ENCODE measurements at regions not wholly inside any gene's neighbourhood (a gene's known extent, or its start where the extent isn't known, plus 50 kb on each side); places are given as distances from the start of the nearest gene placed in this dataset.

DNA sequence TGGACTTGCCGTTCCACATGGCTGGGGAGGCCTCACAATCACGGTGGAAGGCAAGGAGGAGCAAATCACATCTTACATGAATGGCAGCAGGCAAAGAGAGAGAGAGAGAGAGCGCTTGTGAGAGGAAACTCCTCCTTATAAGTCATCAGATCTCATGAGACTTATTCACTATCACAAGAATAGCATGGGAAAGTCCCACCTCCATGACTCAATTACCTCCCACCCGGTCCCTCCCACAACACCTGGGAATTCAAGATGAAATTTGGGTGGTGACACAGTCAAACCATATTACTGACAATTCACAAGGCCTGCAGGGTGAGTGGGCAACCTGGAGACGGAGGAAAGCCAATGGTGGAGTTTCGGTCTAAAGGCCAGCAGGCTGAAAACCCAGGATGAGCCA, 394.3 kb upstream of the TRAM1L1 start:
- Histone ChIP-seq H3K27me3 (no peaks in the 10 kb centered on the region), H3K9me3 (no peaks in the 10 kb centered on the region), H3K4me1 (no peaks in the 10 kb centered on the region), H3K4me3 (no peak overlapping the region), H3K36me3 (no peaks in the 10 kb centered on the region), H3K27ac (no peak overlapping the region)
- DNase-seq: no peak
- TF ChIP-seq, protein P1, sequence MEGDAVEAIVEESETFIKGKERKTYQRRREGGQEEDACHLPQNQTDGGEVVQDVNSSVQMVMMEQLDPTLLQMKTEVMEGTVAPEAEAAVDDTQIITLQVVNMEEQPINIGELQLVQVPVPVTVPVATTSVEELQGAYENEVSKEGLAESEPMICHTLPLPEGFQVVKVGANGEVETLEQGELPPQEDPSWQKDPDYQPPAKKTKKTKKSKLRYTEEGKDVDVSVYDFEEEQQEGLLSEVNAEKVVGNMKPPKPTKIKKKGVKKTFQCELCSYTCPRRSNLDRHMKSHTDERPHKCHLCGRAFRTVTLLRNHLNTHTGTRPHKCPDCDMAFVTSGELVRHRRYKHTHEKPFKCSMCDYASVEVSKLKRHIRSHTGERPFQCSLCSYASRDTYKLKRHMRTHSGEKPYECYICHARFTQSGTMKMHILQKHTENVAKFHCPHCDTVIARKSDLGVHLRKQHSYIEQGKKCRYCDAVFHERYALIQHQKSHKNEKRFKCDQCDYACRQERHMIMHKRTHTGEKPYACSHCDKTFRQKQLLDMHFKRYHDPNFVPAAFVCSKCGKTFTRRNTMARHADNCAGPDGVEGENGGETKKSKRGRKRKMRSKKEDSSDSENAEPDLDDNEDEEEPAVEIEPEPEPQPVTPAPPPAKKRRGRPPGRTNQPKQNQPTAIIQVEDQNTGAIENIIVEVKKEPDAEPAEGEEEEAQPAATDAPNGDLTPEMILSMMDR (IDR thresholded peaks at IDR 0.05): no peak
- TF ChIP-seq POLR2A (IDR thresholded peaks at IDR 0.05): no peak

DNA sequence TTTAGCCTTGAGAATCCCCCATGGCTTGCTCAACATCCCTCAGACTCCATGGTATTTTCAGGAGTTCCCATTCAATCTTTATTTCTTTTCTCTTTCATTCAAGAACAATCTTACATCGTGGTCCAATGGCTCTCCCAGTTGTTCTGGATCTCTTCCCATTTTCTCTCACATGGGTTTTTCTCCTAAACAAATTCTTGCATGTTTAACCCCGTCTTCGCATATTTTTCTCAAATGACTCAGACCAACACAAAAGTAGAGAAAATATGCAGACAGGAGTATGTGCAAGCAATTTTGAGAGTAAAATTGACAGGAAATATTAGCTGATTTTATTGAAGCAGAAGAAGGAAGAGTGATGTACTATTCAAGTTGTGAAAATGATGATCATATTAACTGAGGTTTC, 396.4 kb upstream of the TRAM1L1 start:
- Histone ChIP-seq H3K36me3 (no peaks in the 10 kb centered on the region), H3K4me1 (no peaks in the 10 kb centered on the region), H3K4me3 (no peak overlapping the region), H3K9me3 (no peaks in the 10 kb centered on the region), H3K27me3 (no peaks in the 10 kb centered on the region), H3K27ac (no peak overlapping the region)
- TF ChIP-seq, protein P1 (IDR thresholded peaks at IDR 0.05): no peak
- TF ChIP-seq POLR2A (IDR thresholded peaks at IDR 0.05): no peak
- no peak for DNase-seq

DNA sequence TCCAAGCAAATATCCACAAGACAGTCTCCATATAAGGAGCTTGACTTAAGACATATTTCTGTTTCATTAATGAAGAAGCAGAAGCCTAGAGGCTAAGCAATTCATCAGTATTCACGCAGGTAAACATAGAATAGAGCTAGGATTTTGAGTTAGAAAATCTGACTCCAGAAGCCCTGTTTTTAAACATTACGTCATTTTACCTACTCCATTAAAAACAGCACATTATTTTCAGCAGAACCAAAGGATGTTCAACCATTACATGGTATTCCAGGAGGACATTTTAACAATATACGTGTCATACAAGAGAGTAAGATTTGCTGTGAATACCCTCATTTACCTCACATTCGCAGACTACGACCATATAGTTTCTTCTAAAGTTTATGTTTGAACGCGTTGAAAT, 403.3 kb upstream of the TRAM1L1 start:
- no peaks in the 10 kb centered on the region for H3K4me1 ChIP-seq
- DNase-seq: no peak
- H3K4me3 ChIP-seq: no peak overlapping the region
- no peak overlapping the region for H3K27ac ChIP-seq
- TF ChIP-seq, protein P1 (IDR thresholded peaks at IDR 0.05): no peak
- TF ChIP-seq POLR2A (IDR thresholded peaks at IDR 0.05): no peak
- no peaks in the 10 kb centered on the region for H3K27me3 ChIP-seq
- no peaks in the 10 kb centered on the region for H3K36me3 ChIP-seq
- H3K9me3 ChIP-seq: no peaks in the 10 kb centered on the region

DNA sequence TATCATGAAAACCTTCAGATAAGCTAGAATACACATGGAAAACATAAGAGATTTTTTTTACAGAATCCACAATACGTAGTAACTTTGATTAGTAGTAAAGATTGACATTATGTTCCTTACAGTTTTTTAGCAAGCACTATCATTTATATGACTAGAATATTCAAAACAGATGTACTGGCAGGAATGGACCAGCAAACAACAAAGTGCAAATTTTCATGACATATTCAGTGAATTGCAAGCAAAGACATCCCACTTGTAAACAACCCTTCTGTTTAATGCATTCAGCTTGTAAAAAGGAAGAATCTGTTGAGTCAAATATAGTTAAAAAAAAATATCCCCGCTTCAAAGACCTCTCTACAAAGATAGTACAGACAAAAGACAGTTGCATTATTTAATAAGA, 403.7 kb upstream of the TRAM1L1 start:
- no peaks in the 10 kb centered on the region for H3K9me3 ChIP-seq
- no peaks in the 10 kb centered on the region for H3K27me3 ChIP-seq
- no peak overlapping the region for H3K4me3 ChIP-seq
- no peak for TF ChIP-seq POLR2A (IDR thresholded peaks at IDR 0.05)
- TF ChIP-seq, protein P1 (IDR thresholded peaks at IDR 0.05): no peak
- H3K4me1 ChIP-seq: no peaks in the 10 kb centered on the region
- H3K36me3 ChIP-seq: no peaks in the 10 kb centered on the region
- no peak for DNase-seq
- no peak overlapping the region for H3K27ac ChIP-seq

DNA sequence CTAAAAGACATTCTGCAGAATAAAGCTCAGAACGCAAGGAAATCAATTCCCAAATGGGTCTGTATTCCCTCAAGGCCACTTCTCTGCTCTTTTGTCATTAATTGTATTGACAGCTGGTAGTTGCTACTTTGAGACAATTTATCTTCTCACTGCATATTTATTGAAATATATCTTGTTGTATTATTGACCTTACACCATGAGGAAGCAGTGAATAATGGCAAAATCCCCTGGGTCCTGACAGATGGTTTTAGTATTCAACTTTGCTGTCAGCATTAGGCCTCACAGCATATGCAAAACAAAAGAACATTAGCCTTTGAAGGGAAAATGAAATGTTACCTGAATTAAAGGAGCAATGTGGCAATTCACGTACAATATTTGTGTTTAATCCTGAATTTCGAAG, 406.1 kb upstream of the TRAM1L1 start:
- Histone ChIP-seq H3K4me3 (no peak overlapping the region), H3K36me3 (no peaks in the 10 kb centered on the region), H3K9me3 (no peaks in the 10 kb centered on the region), H3K4me1 (no peaks in the 10 kb centered on the region), H3K27me3 (no peaks in the 10 kb centered on the region), H3K27ac (no peak overlapping the region)
- no peak for DNase-seq
- TF ChIP-seq POLR2A (IDR thresholded peaks at IDR 0.05): no peak
- TF ChIP-seq, protein P1 (IDR thresholded peaks at IDR 0.05): no peak

DNA sequence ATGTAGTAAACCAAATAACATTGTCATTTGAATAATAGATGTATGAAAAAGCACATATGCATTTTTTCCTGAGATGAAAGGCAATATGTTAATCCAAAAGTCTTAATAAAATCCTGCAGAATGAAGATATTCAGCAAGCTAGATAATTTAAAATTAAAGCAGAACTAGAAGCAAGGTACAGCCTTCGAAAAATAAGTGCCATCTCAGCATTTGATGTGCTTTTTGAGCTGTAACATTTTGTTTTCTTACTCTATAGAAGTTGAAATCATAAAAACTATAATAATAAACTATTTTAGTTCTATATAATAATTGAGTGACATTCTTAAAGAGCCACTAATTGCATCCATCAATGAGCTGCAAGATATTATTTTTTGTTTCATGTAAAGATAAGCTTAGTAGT, 410.4 kb upstream of the TRAM1L1 start:
- Histone ChIP-seq H3K36me3 (no peaks in the 10 kb centered on the region), H3K4me1 (no peaks in the 10 kb centered on the region), H3K4me3 (no peak overlapping the region), H3K9me3 (no peaks in the 10 kb centered on the region), H3K27me3 (no peaks in the 10 kb centered on the region), H3K27ac (no peak overlapping the region)
- TF ChIP-seq POLR2A (IDR thresholded peaks at IDR 0.05): no peak
- TF ChIP-seq, protein P1 (IDR thresholded peaks at IDR 0.05): no peak
- no peak for DNase-seq

All from Peyer's patch (tissue), 4 donors.